ENCODE measurements at regions not wholly inside any gene's neighbourhood (a gene's known extent, or its start where the extent isn't known, plus 50 kb on each side); places are given as distances from the start of the nearest gene placed in this dataset.
"Not testable (repeated sequence)": the region's sequence is repeated elsewhere in the genome, so short reads cannot be mapped to it uniquely, and the experiment has no call there.

- DNase-seq = no peak
Measured at GRCh38 chr13:80840316-80840976, 499.5 kb upstream of the SPRY2 start.

- DNase-seq = no peak
Measured at GRCh38 chr13:80835902-80836301, 495.0 kb upstream of the SPRY2 start.

- DNase-seq = no peak
Measured at GRCh38 chr13:80830431-80830830, 489.5 kb upstream of the SPRY2 start.

GRCh38 chr13:80828759-80829158, 487.8 kb upstream of the SPRY2 start:
- no peak for DNase-seq

GRCh38 chr13:80825276-80825675, 484.4 kb upstream of the SPRY2 start:
- no peak for DNase-seq

- no peak for DNase-seq
Measured at GRCh38 chr13:80824229-80824628, 483.3 kb upstream of the SPRY2 start.

GRCh38 chr13:80823472-80823871, 482.5 kb upstream of the SPRY2 start:
- DNase-seq = no peak

- DNase-seq = no peak
Measured at GRCh38 chr13:80821466-80821865, 480.5 kb upstream of the SPRY2 start.

GRCh38 chr13:80817979-80818378, 477.1 kb upstream of the SPRY2 start:
- DNase-seq = no peak

- DNase-seq = no peak
Measured at GRCh38 chr13:80814541-80814940, 473.6 kb upstream of the SPRY2 start.

GRCh38 chr13:80810294-80810693, 469.4 kb upstream of the SPRY2 start:
- DNase-seq = not testable (repeated sequence)

GRCh38 chr13:80802946-80803345, 462.0 kb upstream of the SPRY2 start:
- no peak for DNase-seq

- no peak for DNase-seq
Measured at GRCh38 chr13:80798576-80799133, 457.7 kb upstream of the SPRY2 start.

GRCh38 chr13:80787604-80788003, 446.7 kb upstream of the SPRY2 start:
- DNase-seq = no peak

- no peak for DNase-seq
Measured at GRCh38 chr13:80783926-80784565, 443.1 kb upstream of the SPRY2 start.

GRCh38 chr13:80782441-80782840, 441.5 kb upstream of the SPRY2 start:
- no peak for DNase-seq

- no peak for DNase-seq
Measured at GRCh38 chr13:80778297-80778696, 437.4 kb upstream of the SPRY2 start.

- no peak for DNase-seq
Measured at GRCh38 chr13:80757694-80758093, 416.8 kb upstream of the SPRY2 start.

GRCh38 chr13:80755910-80756309, 415.0 kb upstream of the SPRY2 start:
- no peak for DNase-seq

GRCh38 chr13:80754441-80754840, 413.5 kb upstream of the SPRY2 start:
- no peak for DNase-seq

GRCh38 chr13:80753866-80754265, 412.9 kb upstream of the SPRY2 start:
- DNase-seq = no peak

- no peak for DNase-seq
Measured at GRCh38 chr13:80751854-80752253, 410.9 kb upstream of the SPRY2 start.

GRCh38 chr13:80744147-80744914, 403.4 kb upstream of the SPRY2 start:
- no peak for DNase-seq

- DNase-seq = no peak
Measured at GRCh38 chr13:80742033-80742432, 401.1 kb upstream of the SPRY2 start.

All from CD4-positive, alpha-beta T cell treated with Interleukin-15 for 1 hour (primary cell).